KOPT-K1 (cell line): ENCODE measurements at regions not wholly inside any gene's neighbourhood (a gene's known extent, or its start where the extent isn't known, plus 50 kb on each side); places are given as distances from the start of the nearest gene placed in this dataset.

Source experiments
- H3K27ac ChIP-seq: fragments of 200-600 bp; sonication (generic); 2 replicates; pipeline ENCODE4 v1.5.1; 2016; ENCODE audit warnings: antibody characterized with exemption, mild to moderate bottlenecking, low read depth, low read length; ENCODE audit not compliant: poor library complexity, severe bottlenecking
- H3K36me3 ChIP-seq: fragments of 200-600 bp; sonication (generic); 2 replicates; pipeline ENCODE4 v1.5.1; 2017; ENCODE audit warnings: antibody characterized with exemption, mild to moderate bottlenecking, low read length, moderate library complexity; ENCODE audit not compliant: insufficient read depth
- H3K9me3 ChIP-seq: fragments of 200-600 bp; sonication (generic); 2 replicates; pipeline ENCODE4 v1.5.1; 2017; ENCODE audit warnings: antibody characterized with exemption, low read length, mild to moderate bottlenecking; ENCODE audit not compliant: insufficient read depth, poor library complexity, severe bottlenecking

- H3K36me3 ChIP-seq: no peaks in the 10 kb centered on the region
- peaks cover 10% of the 10 kb centered on the region for H3K9me3 ChIP-seq
- H3K27ac ChIP-seq: peak overlapping the region; percentile 28
These were observed 274.3 kb upstream of the DMRT1 start for GRCh38 chr9:567128-567746.

- Histone ChIP-seq H3K9me3 (peaks cover 10% of the 10 kb centered on the region), H3K36me3 (no peaks in the 10 kb centered on the region), H3K27ac (peak overlapping the region; percentile 28)
These were observed 273.7 kb upstream of the DMRT1 start for GRCh38 chr9:567747-568305.

GRCh38 chr9:569296-569695, 272.2 kb upstream of the DMRT1 start:
- no peaks in the 10 kb centered on the region for H3K36me3 ChIP-seq
- peaks cover 10% of the 10 kb centered on the region for H3K9me3 ChIP-seq
- no peak overlapping the region for H3K27ac ChIP-seq

DNA sequence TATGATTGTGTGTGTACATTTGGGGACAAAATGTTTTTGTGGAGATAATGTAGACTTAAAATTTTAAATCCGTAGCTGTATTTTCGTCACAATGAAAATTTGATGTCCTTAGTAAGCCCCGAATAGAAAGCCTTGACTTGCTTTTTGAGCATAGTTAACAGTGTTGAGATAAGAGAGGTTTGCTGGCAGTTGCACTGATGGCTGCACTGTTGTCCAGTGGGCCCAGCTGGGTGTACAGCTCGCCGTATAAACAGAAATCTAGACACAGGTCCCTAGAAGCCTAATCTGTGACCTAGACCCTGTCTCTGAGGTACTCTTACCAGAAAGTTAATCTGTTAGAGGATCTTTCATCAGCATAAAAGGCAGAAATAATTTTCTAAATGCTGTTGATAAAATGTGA, 271.3 kb upstream of the DMRT1 start:
- H3K9me3 ChIP-seq: peaks cover 10% of the 10 kb centered on the region
- no peak overlapping the region for H3K27ac ChIP-seq
- no peaks in the 10 kb centered on the region for H3K36me3 ChIP-seq

DNA sequence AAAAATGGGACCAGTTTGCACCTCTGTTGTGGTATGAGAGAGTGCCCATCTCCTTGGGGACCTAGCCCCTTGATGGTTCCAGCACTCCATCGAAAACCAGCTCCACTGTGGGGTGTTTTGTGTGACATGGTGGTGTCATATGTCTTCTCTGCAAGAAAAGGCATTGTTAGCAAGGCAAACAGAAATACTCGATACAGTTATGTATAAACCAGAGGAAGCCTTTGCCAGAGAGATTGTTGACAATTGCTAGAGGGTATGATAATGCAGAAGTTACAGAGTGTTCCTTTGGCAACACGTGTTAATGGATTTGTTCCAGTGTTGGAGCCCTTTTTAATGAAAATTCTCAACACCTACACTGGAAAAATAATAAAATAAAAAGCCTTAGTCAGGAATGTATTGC, 270.4 kb upstream of the DMRT1 start:
- no peak overlapping the region for H3K27ac ChIP-seq
- peaks cover 5% of the 10 kb centered on the region for H3K9me3 ChIP-seq
- H3K36me3 ChIP-seq: no peaks in the 10 kb centered on the region

- no peak overlapping the region for H3K27ac ChIP-seq
- H3K36me3 ChIP-seq: no peaks in the 10 kb centered on the region
- H3K9me3 ChIP-seq: peaks cover 4% of the 10 kb centered on the region
These were observed 269.8 kb upstream of the DMRT1 start for GRCh38 chr9:571741-572140.

GRCh38 chr9:573691-574410, 267.6 kb upstream of the DMRT1 start:
- Histone ChIP-seq H3K9me3 (no peaks in the 10 kb centered on the region), H3K36me3 (no peaks in the 10 kb centered on the region), H3K27ac (no peak overlapping the region)

DNA sequence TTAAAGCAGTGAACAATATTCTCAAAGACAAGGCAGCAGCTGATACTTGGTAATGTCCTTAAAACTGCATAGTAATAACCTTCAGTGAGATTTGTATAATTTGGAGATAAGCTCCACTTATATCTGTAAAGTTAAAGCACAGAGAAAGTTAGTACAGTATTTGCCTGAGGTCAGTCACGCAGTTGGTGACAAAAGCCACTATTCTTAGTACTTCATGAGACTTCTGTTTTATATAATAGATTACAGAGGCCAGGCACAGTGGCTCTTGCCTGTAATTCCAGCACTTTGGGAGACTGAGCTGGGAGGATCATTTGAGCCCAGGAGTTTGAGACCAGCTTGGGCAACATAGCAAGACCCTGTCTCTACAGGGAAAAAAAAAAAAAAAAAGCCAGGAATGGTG, 266.4 kb upstream of the DMRT1 start:
- no peak overlapping the region for H3K27ac ChIP-seq
- H3K9me3 ChIP-seq: no peaks in the 10 kb centered on the region
- no peaks in the 10 kb centered on the region for H3K36me3 ChIP-seq

- Histone ChIP-seq H3K27ac (no peak overlapping the region), H3K36me3 (no peaks in the 10 kb centered on the region), H3K9me3 (no peaks in the 10 kb centered on the region)
These were observed 260.7 kb upstream of the DMRT1 start for GRCh38 chr9:580652-581342.

DNA sequence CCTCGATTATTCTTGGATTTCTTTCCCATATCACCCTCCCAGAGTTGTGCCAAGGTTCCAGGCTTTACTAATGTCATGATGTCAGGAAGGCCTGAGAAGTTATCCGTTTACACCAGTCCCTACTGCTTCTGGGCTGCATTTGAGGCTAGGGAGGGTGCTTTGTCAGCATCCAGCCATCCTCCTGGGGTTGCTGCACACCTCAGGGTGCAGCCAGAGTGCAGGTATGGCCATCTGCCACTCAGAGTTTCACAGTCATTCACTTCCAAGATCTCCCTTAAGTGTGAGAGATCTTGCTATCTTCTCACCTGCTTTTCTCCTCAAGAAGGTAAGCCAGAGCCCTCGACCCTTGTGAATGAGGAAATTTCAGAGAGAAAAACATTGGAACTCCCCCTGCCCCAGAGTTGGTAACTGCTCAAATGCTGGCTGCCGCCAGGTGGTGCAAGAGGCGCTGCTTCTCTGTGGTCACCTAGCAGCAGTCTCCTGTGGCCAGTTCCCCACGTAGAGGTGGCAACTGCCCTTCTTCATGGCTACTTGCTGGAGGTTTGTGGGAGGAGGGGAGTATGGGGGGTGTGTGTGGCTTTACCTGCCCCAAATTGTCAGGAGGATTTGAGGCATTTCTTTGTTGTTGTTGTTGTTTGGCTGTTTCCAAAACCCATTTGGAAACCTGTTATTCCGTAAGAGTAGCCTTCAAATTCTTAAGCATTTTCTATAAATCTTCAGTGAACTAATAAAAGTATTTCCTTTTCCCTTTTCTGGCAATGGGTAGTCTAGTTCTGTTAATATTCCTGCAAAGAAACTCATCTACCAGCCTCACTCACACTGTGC, 259.6 kb upstream of the DMRT1 start:
- Histone ChIP-seq H3K27ac (no peak overlapping the region), H3K9me3 (no peaks in the 10 kb centered on the region), H3K36me3 (no peaks in the 10 kb centered on the region)

GRCh38 chr9:582775-583174, 258.7 kb upstream of the DMRT1 start:
- H3K36me3 ChIP-seq: no peaks in the 10 kb centered on the region

DNA sequence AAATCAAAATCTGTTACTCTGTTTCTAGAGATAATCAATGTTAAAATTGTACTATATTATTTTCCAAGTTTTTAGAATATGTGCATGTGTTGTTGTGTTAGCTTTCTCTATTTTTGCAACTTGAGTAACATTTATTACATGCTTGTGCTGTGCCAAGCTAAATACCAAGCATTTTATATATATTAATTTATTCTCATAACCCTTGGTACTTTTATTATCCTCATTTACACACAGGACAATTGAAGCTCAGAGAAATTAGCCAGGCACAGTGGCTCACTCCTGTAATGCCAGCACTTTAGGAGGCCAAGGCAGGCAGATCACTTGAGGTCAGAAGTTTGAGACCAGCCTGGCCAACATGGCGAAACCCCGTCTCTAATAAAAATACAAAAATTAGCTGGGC, 254.0 kb upstream of the DMRT1 start:
- Histone ChIP-seq H3K27ac (no peak overlapping the region), H3K9me3 (no peaks in the 10 kb centered on the region), H3K36me3 (no peaks in the 10 kb centered on the region)

More at GRCh38 chr9:582775-583174, 258.7 kb upstream of the DMRT1 start:
- no peak overlapping the region for H3K27ac ChIP-seq
- H3K9me3 ChIP-seq: no peaks in the 10 kb centered on the region

DNA sequence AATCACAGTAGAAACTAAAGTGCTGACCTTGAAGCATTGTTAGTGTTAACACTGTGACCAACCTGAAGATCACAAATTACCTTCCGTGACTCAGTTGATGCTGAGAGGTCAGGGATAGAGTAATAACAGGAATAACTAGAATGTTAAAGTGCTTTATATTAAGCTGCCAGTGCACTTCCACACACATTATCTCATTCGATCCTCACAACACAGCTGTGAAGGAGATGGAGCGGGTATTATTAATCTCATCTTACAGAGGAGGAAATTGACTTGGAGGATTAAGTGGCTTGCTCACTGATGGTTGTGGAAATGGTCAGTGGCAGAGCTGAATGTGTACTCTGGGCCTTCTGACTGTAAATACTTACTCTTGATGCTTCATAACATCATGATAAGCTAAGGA, 252.5 kb upstream of the DMRT1 start:
- Histone ChIP-seq H3K36me3 (no peaks in the 10 kb centered on the region), H3K9me3 (no peaks in the 10 kb centered on the region), H3K27ac (no peak overlapping the region)

- Histone ChIP-seq H3K36me3 (no peaks in the 10 kb centered on the region), H3K9me3 (no peaks in the 10 kb centered on the region), H3K27ac (no peak overlapping the region)
These were observed 251.8 kb upstream of the DMRT1 start for GRCh38 chr9:589723-590122.

DNA sequence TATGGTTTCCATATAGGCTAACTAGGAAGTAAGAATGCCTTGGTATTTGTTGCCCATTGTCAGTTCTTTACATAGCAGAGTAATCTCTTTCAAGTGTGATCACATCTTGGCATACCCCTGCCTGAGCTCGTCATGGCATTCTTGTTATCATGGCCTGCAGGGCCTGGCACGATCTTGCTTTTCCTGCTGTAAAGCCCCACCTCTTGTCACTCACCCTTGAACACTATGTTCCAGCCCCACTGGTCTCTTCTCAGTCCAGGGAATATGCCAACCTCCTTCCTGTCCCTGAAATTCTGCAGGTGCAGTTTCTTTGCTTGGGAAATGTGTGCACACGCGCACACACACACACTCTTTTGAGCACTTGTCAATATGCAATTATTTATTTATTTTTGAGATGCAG, 250.2 kb upstream of the DMRT1 start:
- no peak overlapping the region for H3K27ac ChIP-seq
- H3K36me3 ChIP-seq: no peaks in the 10 kb centered on the region
- no peaks in the 10 kb centered on the region for H3K9me3 ChIP-seq
